Activated CD8-positive, alpha-beta memory T cell treated with anti-CD3 and anti-CD28 coated beads, Interleukin-2, amount 10 ng/mL, durations not matched to agents 7 days and 5 days (primary cell): ENCODE measurements at regions not wholly inside any gene's neighbourhood (a gene's known extent, or its start where the extent isn't known, plus 50 kb on each side); places are given as distances from the start of the nearest gene placed in this dataset.

Experiments
- ATAC-seq: fragments of 150-1000 bp; cut with Tn5 transposase; one replicate; pipeline ENCODE4 v1.10.0; 2021; ENCODE audit warnings: moderate library complexity
- CTCF ChIA-PET: fragments of 350-600 bp; sonication (Branson Sonifier 250); formaldehyde crosslinking; loops from one replicate; lab custom pipeline; 2021; ENCODE audit warnings: antibody characterized with exemption; lab: Charles Lee
- DNase-seq: peaks from one replicate; pipeline ENCODE4 v3.0.0-alpha.2; 2020
- H3K27ac Mint-ChIP-seq: one replicate; pipeline ENCODE4 v1.8.0; 2021; ENCODE audit warnings: mild to moderate bottlenecking, mixed read lengths
- H3K27me3 Mint-ChIP-seq: one replicate; pipeline ENCODE4 v1.8.0; 2021; ENCODE audit warnings: mixed read lengths
- H3K36me3 Mint-ChIP-seq: one replicate; pipeline ENCODE4 v1.8.0; 2021; ENCODE audit warnings: mild to moderate bottlenecking, mixed read lengths
- H3K4me1 Mint-ChIP-seq: one replicate; pipeline ENCODE4 v1.8.0; 2021; ENCODE audit warnings: mixed read lengths
- H3K4me3 Mint-ChIP-seq: one replicate; pipeline ENCODE4 v1.8.0; 2021; ENCODE audit warnings: mild to moderate bottlenecking, moderate library complexity, mixed read lengths
- H3K9me3 Mint-ChIP-seq: one replicate; pipeline ENCODE4 v1.8.0; 2022; ENCODE audit warnings: low read depth, mixed read lengths

- no peak overlapping the region for H3K4me3 Mint-ChIP-seq
- no peak for DNase-seq
- no peaks in the 10 kb centered on the region for H3K36me3 Mint-ChIP-seq
- H3K4me1 Mint-ChIP-seq: no peaks in the 10 kb centered on the region
- H3K27ac Mint-ChIP-seq: no peak overlapping the region
- CTCF ChIA-PET: no interaction called here
- no peak for ATAC-seq
- no peaks in the 10 kb centered on the region for H3K9me3 Mint-ChIP-seq
- H3K27me3 Mint-ChIP-seq: peaks cover 15% of the 10 kb centered on the region
Measured at GRCh38 chr3:69462022-69462825, 76.3 kb upstream of the FRMD4B start.

- no peak for ATAC-seq
- peaks cover 11% of the 10 kb centered on the region for H3K27me3 Mint-ChIP-seq
- no peak overlapping the region for H3K27ac Mint-ChIP-seq
- CTCF ChIA-PET: no interaction called here
- no peaks in the 10 kb centered on the region for H3K9me3 Mint-ChIP-seq
- no peaks in the 10 kb centered on the region for H3K4me1 Mint-ChIP-seq
- H3K36me3 Mint-ChIP-seq: no peaks in the 10 kb centered on the region
- DNase-seq: no peak
- H3K4me3 Mint-ChIP-seq: no peak overlapping the region
Measured at GRCh38 chr3:69460034-69460433, 74.1 kb upstream of the FRMD4B start.

DNA sequence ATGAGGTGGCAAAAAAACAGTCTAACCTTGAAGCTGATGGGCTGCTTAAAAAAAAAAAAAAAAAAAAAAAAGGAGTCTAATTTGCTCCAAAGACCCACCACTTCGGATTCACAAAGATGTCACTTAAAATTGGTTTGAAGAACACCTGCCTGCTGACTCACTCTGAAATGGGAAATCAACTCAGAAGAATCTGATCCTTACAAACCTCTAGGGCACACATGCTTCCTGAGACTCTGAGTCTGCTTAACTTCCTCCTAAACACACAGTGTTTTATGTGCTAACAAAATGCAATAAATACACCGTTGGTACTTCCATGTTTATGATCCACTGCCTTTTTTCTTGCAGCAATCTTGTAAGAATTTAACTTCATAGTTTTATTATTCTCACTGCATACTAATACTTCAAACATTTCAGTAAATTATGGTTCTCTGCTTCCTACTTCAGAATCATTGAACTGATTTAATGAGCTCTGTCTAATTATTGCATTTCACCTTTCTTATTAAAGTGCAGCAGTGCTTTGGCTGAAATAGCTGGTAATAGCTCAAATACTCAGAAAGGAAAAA, 73.0 kb upstream of the FRMD4B start:
- CTCF ChIA-PET: no interaction called here
- peaks cover 11% of the 10 kb centered on the region for H3K27me3 Mint-ChIP-seq
- no peak overlapping the region for H3K27ac Mint-ChIP-seq
- DNase-seq (no peak), ATAC-seq (no peak)
- H3K4me3 Mint-ChIP-seq: no peak overlapping the region
- H3K36me3 Mint-ChIP-seq: no peaks in the 10 kb centered on the region
- H3K4me1 Mint-ChIP-seq: no peaks in the 10 kb centered on the region
- no peaks in the 10 kb centered on the region for H3K9me3 Mint-ChIP-seq

DNA sequence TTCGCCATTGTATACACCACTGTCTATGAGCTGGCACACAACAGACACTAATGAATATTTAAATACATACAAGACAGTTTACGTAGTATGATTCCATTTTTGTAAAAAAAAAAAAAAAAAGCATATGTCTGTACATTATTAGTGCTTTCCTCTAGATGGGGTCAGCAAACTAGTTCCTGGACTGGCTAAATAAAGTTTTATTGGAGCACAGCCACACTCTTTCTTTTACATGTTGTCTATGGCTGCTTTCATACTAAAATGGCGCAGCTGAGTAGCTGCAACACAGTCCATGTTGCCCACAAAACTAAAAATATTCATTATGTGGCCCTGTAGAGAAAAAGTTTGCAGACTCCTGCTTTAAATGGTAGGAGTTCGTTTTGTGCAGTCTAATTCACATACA, 70.7 kb upstream of the FRMD4B start:
- ATAC-seq (no peak), DNase-seq (no peak)
- H3K36me3 Mint-ChIP-seq: no peaks in the 10 kb centered on the region
- H3K27me3 Mint-ChIP-seq: peaks cover 11% of the 10 kb centered on the region
- H3K9me3 Mint-ChIP-seq: no peaks in the 10 kb centered on the region
- CTCF ChIA-PET: no interaction called here
- H3K4me3 Mint-ChIP-seq: no peak overlapping the region
- no peak overlapping the region for H3K27ac Mint-ChIP-seq
- H3K4me1 Mint-ChIP-seq: no peaks in the 10 kb centered on the region

- no peaks in the 10 kb centered on the region for H3K9me3 Mint-ChIP-seq
- CTCF ChIA-PET: no interaction called here
- DNase-seq: no peak
Measured at GRCh38 chr3:69454204-69454787, 68.4 kb upstream of the FRMD4B start.

GRCh38 chr3:69452295-69452694, 66.4 kb upstream of the FRMD4B start:
- Mint-ChIP-seq H3K4me3 (no peak overlapping the region), H3K4me1 (no peaks in the 10 kb centered on the region), H3K9me3 (no peaks in the 10 kb centered on the region), H3K27me3 (peaks cover 9% of the 10 kb centered on the region), H3K27ac (no peak overlapping the region), H3K36me3 (no peaks in the 10 kb centered on the region)
- DNase-seq: no peak
- CTCF ChIA-PET: interaction anchor here (0.6 kb wide), 1 partner anchor 42 kb away, joined by 3 read pairs; no protein-coding TSS in a partner anchor
- no peak for ATAC-seq

More at GRCh38 chr3:69454204-69454787, 68.4 kb upstream of the FRMD4B start:
- no peaks in the 10 kb centered on the region for H3K36me3 Mint-ChIP-seq
- no peak overlapping the region for H3K27ac Mint-ChIP-seq
- no peak for ATAC-seq
- peaks cover 13% of the 10 kb centered on the region for H3K27me3 Mint-ChIP-seq
- no peaks in the 10 kb centered on the region for H3K4me1 Mint-ChIP-seq
- no peak overlapping the region for H3K4me3 Mint-ChIP-seq

GRCh38 chr3:69451594-69451993, 65.7 kb upstream of the FRMD4B start:
- H3K36me3 Mint-ChIP-seq: no peaks in the 10 kb centered on the region
- no peaks in the 10 kb centered on the region for H3K9me3 Mint-ChIP-seq
- no peak overlapping the region for H3K4me3 Mint-ChIP-seq
- ATAC-seq (no peak), DNase-seq (no peak)
- no peaks in the 10 kb centered on the region for H3K4me1 Mint-ChIP-seq
- CTCF ChIA-PET: interaction anchor here (0.6 to 1.0 kb wide), 3 partner anchors 41 to 424 kb away, joined by 3 read pairs; no protein-coding TSS in a partner anchor
- no peak overlapping the region for H3K27ac Mint-ChIP-seq
- H3K27me3 Mint-ChIP-seq: peaks cover 12% of the 10 kb centered on the region

DNA sequence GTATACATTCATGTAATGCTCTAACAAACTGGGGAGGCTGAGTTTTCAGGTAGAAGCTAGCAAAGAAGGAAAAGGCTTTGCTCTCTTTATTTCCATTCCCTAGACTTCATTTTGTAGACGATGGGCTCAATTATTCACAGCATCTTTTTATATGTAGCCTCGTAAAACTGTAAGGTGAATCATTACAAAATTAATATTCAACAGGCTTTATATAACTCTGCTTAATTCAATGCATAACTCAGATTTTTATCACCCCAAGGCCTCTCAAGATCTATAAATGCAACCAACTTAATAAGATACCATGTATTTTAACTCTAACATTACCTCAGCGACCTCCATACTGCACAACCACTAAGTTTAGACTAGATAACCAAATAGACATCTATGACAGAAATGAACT, 63.0 kb upstream of the FRMD4B start:
- H3K4me3 Mint-ChIP-seq: no peak overlapping the region
- ATAC-seq (no peak), DNase-seq (no peak)
- no peaks in the 10 kb centered on the region for H3K4me1 Mint-ChIP-seq
- H3K9me3 Mint-ChIP-seq: no peaks in the 10 kb centered on the region
- CTCF ChIA-PET: no interaction called here
- peaks cover 13% of the 10 kb centered on the region for H3K27me3 Mint-ChIP-seq
- no peak overlapping the region for H3K27ac Mint-ChIP-seq
- H3K36me3 Mint-ChIP-seq: no peaks in the 10 kb centered on the region

GRCh38 chr3:69446402-69447072, 60.6 kb upstream of the FRMD4B start:
- Mint-ChIP-seq H3K27me3 (peaks cover 13% of the 10 kb centered on the region), H3K4me3 (no peak overlapping the region), H3K9me3 (no peaks in the 10 kb centered on the region), H3K27ac (no peak overlapping the region), H3K36me3 (no peaks in the 10 kb centered on the region), H3K4me1 (no peaks in the 10 kb centered on the region)
- DNase-seq (no peak), ATAC-seq (no peak)
- CTCF ChIA-PET: no interaction called here

- H3K27me3 Mint-ChIP-seq: peaks cover 15% of the 10 kb centered on the region
- H3K9me3 Mint-ChIP-seq: no peaks in the 10 kb centered on the region
- H3K27ac Mint-ChIP-seq: no peak overlapping the region
- H3K36me3 Mint-ChIP-seq: no peaks in the 10 kb centered on the region
- CTCF ChIA-PET: no interaction called here
- DNase-seq: no peak
- no peak overlapping the region for H3K4me3 Mint-ChIP-seq
- no peak for ATAC-seq
- H3K4me1 Mint-ChIP-seq: no peaks in the 10 kb centered on the region
Measured at GRCh38 chr3:69445498-69445897, 59.6 kb upstream of the FRMD4B start.

GRCh38 chr3:69445024-69445423, 59.1 kb upstream of the FRMD4B start:
- CTCF ChIA-PET: no interaction called here
- Mint-ChIP-seq H3K9me3 (no peaks in the 10 kb centered on the region), H3K27ac (no peak overlapping the region), H3K36me3 (no peaks in the 10 kb centered on the region), H3K4me1 (no peaks in the 10 kb centered on the region), H3K27me3 (peaks cover 15% of the 10 kb centered on the region), H3K4me3 (no peak overlapping the region)
- ATAC-seq (no peak), DNase-seq (no peak)

DNA sequence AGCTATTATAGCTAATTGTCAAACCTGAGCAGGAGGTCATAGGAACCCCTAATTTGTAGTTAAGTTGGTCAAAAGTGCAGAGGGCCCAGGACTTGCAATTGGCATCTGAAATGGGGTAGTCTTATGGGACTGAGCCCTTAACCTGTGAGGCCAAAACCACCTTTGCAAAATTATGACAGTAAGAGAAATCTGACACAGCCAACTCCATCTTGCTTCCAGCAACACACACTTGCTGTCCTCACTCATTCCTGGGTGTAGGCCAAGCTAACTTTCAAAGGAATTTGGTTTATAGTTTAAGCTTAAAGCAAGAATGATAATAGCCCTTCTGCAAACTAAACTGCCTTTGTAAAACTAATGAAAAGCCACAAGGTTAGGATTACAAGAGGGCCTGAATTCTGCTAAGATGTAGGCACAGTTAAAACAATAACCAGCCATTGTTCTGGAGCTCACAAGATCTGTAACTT, 57.6 kb upstream of the FRMD4B start:
- no peak for DNase-seq
- H3K4me1 Mint-ChIP-seq: peaks cover 5% of the 10 kb centered on the region
- peaks cover 8% of the 10 kb centered on the region for H3K27me3 Mint-ChIP-seq
- ATAC-seq: no peak
- H3K27ac Mint-ChIP-seq: no peak overlapping the region
- CTCF ChIA-PET: interaction anchor here (1.2 kb wide), 1 partner anchor 119 kb away, joined by 3 read pairs; no protein-coding TSS in a partner anchor
- no peaks in the 10 kb centered on the region for H3K9me3 Mint-ChIP-seq
- no peak overlapping the region for H3K4me3 Mint-ChIP-seq
- no peaks in the 10 kb centered on the region for H3K36me3 Mint-ChIP-seq

DNA sequence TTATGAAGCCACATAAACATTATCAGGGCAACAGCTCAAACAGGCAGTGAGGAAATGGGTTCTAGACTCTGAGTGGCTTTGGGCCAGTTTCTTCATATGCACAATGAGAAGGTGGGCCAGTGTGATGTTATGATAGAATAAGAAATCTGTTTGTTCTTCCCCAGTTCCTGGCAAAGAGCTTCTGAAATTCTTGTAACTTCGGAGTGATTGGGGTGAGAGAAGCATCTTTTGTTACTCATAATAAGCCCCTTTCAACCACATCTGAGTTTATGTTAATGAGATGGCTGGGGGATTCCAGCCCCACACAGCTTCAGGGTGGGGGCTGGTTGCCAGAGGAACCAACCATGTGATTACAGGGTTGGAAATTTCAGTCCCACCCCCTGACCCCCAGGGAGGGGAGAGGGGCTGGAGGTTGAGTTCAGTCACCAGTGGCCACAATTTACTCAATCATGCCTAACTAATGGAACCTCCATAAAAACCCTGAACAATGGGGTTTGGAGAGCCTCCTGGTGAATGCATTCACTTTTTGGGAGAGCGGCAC, 57.0 kb upstream of the FRMD4B start:
- CTCF ChIA-PET: interaction anchor here (1.2 kb wide), 1 partner anchor 119 kb away, joined by 3 read pairs; no protein-coding TSS in a partner anchor
- H3K36me3 Mint-ChIP-seq: no peaks in the 10 kb centered on the region
- ATAC-seq: no peak
- H3K4me3 Mint-ChIP-seq: no peak overlapping the region
- H3K27ac Mint-ChIP-seq: no peak overlapping the region
- H3K27me3 Mint-ChIP-seq: peaks cover 11% of the 10 kb centered on the region
- no peak for DNase-seq
- H3K9me3 Mint-ChIP-seq: no peaks in the 10 kb centered on the region
- peaks cover 5% of the 10 kb centered on the region for H3K4me1 Mint-ChIP-seq
